ENCODE measurements at regions not wholly inside any gene's neighbourhood (a gene's known extent, or its start where the extent isn't known, plus 50 kb on each side); places are given as distances from the start of the nearest gene placed in this dataset.

DNA sequence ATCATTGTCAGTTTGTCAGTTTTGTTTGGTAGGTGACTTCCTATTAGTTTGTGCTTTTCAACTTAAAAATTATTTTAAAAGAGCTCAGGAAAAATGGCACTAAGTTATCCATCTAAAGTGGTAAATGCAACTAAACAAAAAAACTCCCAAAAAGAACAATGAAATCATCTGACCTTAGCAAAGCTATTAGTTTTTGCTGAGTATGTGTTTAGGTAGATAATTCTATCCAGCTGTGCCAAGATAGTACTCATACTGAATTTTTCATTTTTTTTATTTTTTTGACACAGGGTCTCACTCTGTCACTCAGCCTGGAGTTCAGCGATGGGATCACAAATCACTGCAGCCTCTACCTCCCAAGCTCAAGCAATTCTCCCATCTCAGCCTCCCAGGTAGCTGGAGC is 645.3 kb downstream of the TBC1D4 start:
- H3K9me3 ChIP-seq (ENCODE audit: low read length) = no peaks in the 10 kb centered on the region
- no peaks in the 10 kb centered on the region for H3K79me2 ChIP-seq (ENCODE audit: insufficient read depth, low read length)
- H4K20me1 ChIP-seq (ENCODE audit: insufficient read depth, low read length) = no peaks in the 10 kb centered on the region
- H2AFZ ChIP-seq (ENCODE audit: low read length) = no peak overlapping the region
- no peaks in the 10 kb centered on the region for H3K27me3 ChIP-seq (ENCODE audit: insufficient read depth, low read length)
- H3K4me1 ChIP-seq (ENCODE audit: insufficient read depth, low read length, severe bottlenecking) = no peaks in the 10 kb centered on the region
- H3K4me2 ChIP-seq (ENCODE audit: low read length) = no peak overlapping the region
- H3K4me3 ChIP-seq (ENCODE audit: low read depth, low read length, poor library complexity, severe bottlenecking) = no peak overlapping the region
- H3K27ac ChIP-seq (ENCODE audit: low read depth, low read length, poor library complexity, severe bottlenecking) = no peak overlapping the region
- TF ChIP-seq EZH2 (IDR thresholded peaks at IDR 0.05; ENCODE audit: borderline replicate concordance, low read length) = no peak
- TF ChIP-seq, protein P1, sequence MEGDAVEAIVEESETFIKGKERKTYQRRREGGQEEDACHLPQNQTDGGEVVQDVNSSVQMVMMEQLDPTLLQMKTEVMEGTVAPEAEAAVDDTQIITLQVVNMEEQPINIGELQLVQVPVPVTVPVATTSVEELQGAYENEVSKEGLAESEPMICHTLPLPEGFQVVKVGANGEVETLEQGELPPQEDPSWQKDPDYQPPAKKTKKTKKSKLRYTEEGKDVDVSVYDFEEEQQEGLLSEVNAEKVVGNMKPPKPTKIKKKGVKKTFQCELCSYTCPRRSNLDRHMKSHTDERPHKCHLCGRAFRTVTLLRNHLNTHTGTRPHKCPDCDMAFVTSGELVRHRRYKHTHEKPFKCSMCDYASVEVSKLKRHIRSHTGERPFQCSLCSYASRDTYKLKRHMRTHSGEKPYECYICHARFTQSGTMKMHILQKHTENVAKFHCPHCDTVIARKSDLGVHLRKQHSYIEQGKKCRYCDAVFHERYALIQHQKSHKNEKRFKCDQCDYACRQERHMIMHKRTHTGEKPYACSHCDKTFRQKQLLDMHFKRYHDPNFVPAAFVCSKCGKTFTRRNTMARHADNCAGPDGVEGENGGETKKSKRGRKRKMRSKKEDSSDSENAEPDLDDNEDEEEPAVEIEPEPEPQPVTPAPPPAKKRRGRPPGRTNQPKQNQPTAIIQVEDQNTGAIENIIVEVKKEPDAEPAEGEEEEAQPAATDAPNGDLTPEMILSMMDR (IDR thresholded peaks at IDR 0.05; ENCODE audit: low read length) = no peak
- no peaks in the 10 kb centered on the region for H3K9me2 ChIP-seq (ENCODE audit: low read depth, low read length)
- H3F3A ChIP-seq (ENCODE audit: insufficient read depth, low read length) = no peaks in the 10 kb centered on the region
- H3K36me3 ChIP-seq (ENCODE audit: insufficient read depth, low read length) = no peaks in the 10 kb centered on the region
- H3K9ac ChIP-seq (ENCODE audit: low read length) = no peak overlapping the region

DNA sequence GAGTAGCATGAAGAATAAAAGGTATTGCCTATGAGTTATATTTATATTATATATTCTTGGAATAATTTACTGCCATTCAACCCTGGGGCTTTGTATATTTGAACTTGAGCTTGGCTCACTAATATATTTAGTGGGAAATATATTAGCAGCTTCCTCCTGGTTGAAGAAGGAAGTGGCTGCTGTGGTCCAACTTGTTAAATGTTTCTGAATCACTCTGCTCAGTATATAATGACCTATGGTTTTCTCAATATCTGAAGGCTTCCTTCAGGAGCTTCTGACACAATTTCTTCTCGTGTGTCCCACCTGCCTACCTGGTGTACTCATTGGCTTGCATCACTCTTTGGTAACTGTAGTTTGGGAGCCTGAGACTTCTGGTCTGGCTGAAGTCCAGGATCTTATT is 646.4 kb downstream of the TBC1D4 start:
- Histone ChIP-seq H3K27ac (ENCODE audit: low read depth, low read length, poor library complexity, severe bottlenecking) (no peak overlapping the region), H3K79me2 (ENCODE audit: insufficient read depth, low read length) (no peaks in the 10 kb centered on the region), H3K9me2 (ENCODE audit: low read depth, low read length) (no peaks in the 10 kb centered on the region), H2AFZ (ENCODE audit: low read length) (no peak overlapping the region), H3K4me1 (ENCODE audit: insufficient read depth, low read length, severe bottlenecking) (no peaks in the 10 kb centered on the region), H3K9ac (ENCODE audit: low read length) (no peak overlapping the region), H3K27me3 (ENCODE audit: insufficient read depth, low read length) (no peaks in the 10 kb centered on the region), H3K9me3 (ENCODE audit: low read length) (no peaks in the 10 kb centered on the region), H4K20me1 (ENCODE audit: insufficient read depth, low read length) (no peaks in the 10 kb centered on the region), H3F3A (ENCODE audit: insufficient read depth, low read length) (no peaks in the 10 kb centered on the region), H3K4me3 (ENCODE audit: low read depth, low read length, poor library complexity, severe bottlenecking) (no peak overlapping the region), H3K4me2 (ENCODE audit: low read length) (no peak overlapping the region), H3K36me3 (ENCODE audit: insufficient read depth, low read length) (no peaks in the 10 kb centered on the region)
- TF ChIP-seq, protein P1 (IDR thresholded peaks at IDR 0.05; ENCODE audit: low read length) = no peak
- TF ChIP-seq EZH2 (IDR thresholded peaks at IDR 0.05; ENCODE audit: borderline replicate concordance, low read length) = no peak

DNA sequence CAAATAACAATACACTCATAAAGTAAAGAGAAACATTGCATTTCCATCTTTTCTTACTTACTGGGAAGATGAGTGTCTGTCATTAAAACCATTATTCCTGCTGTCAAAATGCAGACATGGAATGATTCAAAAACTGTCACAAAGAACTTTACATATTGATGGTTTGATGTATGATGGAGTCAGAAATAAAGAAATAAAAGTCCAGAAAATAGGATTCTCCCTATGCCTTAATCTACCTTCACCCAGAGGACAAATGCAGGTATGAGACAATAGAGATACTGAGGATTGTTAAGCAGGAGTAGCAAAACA is 656.1 kb downstream of the TBC1D4 start:
- H3K9me3 ChIP-seq (ENCODE audit: low read length) = no peaks in the 10 kb centered on the region
- H3K27ac ChIP-seq (ENCODE audit: low read depth, low read length, poor library complexity, severe bottlenecking) = no peak overlapping the region
- no peaks in the 10 kb centered on the region for H4K20me1 ChIP-seq (ENCODE audit: insufficient read depth, low read length)
- no peaks in the 10 kb centered on the region for H3F3A ChIP-seq (ENCODE audit: insufficient read depth, low read length)
- no peak overlapping the region for H3K4me2 ChIP-seq (ENCODE audit: low read length)
- H3K79me2 ChIP-seq (ENCODE audit: insufficient read depth, low read length) = no peaks in the 10 kb centered on the region
- no peaks in the 10 kb centered on the region for H3K9me2 ChIP-seq (ENCODE audit: low read depth, low read length)
- no peaks in the 10 kb centered on the region for H3K27me3 ChIP-seq (ENCODE audit: insufficient read depth, low read length)
- H3K9ac ChIP-seq (ENCODE audit: low read length) = no peak overlapping the region
- TF ChIP-seq EZH2 (IDR thresholded peaks at IDR 0.05; ENCODE audit: borderline replicate concordance, low read length) = no peak
- TF ChIP-seq, protein P1 (IDR thresholded peaks at IDR 0.05; ENCODE audit: low read length) = no peak
- no peaks in the 10 kb centered on the region for H3K36me3 ChIP-seq (ENCODE audit: insufficient read depth, low read length)
- no peaks in the 10 kb centered on the region for H3K4me1 ChIP-seq (ENCODE audit: insufficient read depth, low read length, severe bottlenecking)
- H2AFZ ChIP-seq (ENCODE audit: low read length) = no peak overlapping the region
- no peak overlapping the region for H3K4me3 ChIP-seq (ENCODE audit: low read depth, low read length, poor library complexity, severe bottlenecking)

Measured in OCI-LY1 (cell line).